PFSK-1 (cell line): ENCODE measurements at regions not wholly inside any gene's neighbourhood (a gene's known extent, or its start where the extent isn't known, plus 50 kb on each side); places are given as distances from the start of the nearest gene placed in this dataset.

ENCODE experiments used
- FOXP2 ChIP-seq: optimal IDR thresholded peaks from 2 replicates; pipeline ENCODE3; 2011; ENCODE audit warnings: borderline replicate concordance, control low read depth, inconsistent platforms; ENCODE audit not compliant: insufficient read depth; ENCODE audit errors: extremely low read length, extremely low read depth
- POLR2AphosphoS5 ChIP-seq: IDR thresholded peaks from 2 replicates; pipeline ENCODE4 v1.6.1; 2012; ENCODE audit warnings: low read depth, mild to moderate bottlenecking, control low read depth, low read length, moderate library complexity
- REST ChIP-seq, 2 experiments: IDR thresholded peaks; 2 replicates each; pipeline versions ENCODE4 v1.6.1 to v1.8.0; 2011 to 2012; ENCODE audit warnings: low read depth in 2 of 2, low read length in 2 of 2, control low read depth in 1 of 2, inconsistent platforms in 1 of 2, mild to moderate bottlenecking in 1 of 2, moderate library complexity in 1 of 2; ENCODE audit not compliant: insufficient read depth in 1 of 2
- SIN3A ChIP-seq: IDR thresholded peaks from 2 replicates; pipeline ENCODE4 v1.6.1; 2012; ENCODE audit warnings: mild to moderate bottlenecking, low read length, moderate library complexity, borderline replicate concordance; ENCODE audit not compliant: insufficient read depth
- TAF1 ChIP-seq: IDR thresholded peaks from 2 replicates; pipeline ENCODE4 v1.6.1; 2012; ENCODE audit warnings: low read length, control low read depth, borderline replicate concordance; ENCODE audit not compliant: insufficient read depth

- no peak for TF ChIP-seq FOXP2
- TF ChIP-seq REST (IDR thresholded peaks at IDR 0.05; ENCODE audit: insufficient read depth in 1 of 2, low read depth in 2 of 2, low read length in 2 of 2): peak; percentile 69 to 91
- no peak for TF ChIP-seq TAF1
- TF ChIP-seq POLR2AphosphoS5: no peak
These were observed 72.4 kb upstream of the IFNAR2 start for GRCh38 chr21:33157303-33157702.

GRCh38 chr21:33158654-33159053 is 71.1 kb upstream of the IFNAR2 start:
- TF ChIP-seq SIN3A (no peak), POLR2AphosphoS5 (no peak), REST (IDR thresholded peaks at IDR 0.05; ENCODE audit: insufficient read depth in 1 of 2, low read depth in 2 of 2, low read length in 2 of 2) (no peak), FOXP2 (no peak), TAF1 (no peak)

GRCh38 chr21:33162436-33162951 is 67.2 kb upstream of the IFNAR2 start:
- TF ChIP-seq POLR2AphosphoS5 (no peak), REST (IDR thresholded peaks at IDR 0.05; ENCODE audit: insufficient read depth in 1 of 2, low read depth in 2 of 2, low read length in 2 of 2) (no peak), FOXP2 (no peak), SIN3A (no peak), TAF1 (no peak)

- TF ChIP-seq POLR2AphosphoS5: no peak
- no peak for TF ChIP-seq FOXP2
- no peak for TF ChIP-seq SIN3A
- TF ChIP-seq TAF1: no peak
- no peak for TF ChIP-seq REST (IDR thresholded peaks at IDR 0.05; ENCODE audit: insufficient read depth in 1 of 2, low read depth in 2 of 2, low read length in 2 of 2)
These were observed 60.9 kb upstream of the IFNAR2 start for GRCh38 chr21:33168886-33169285.

- no peak for TF ChIP-seq TAF1
- TF ChIP-seq POLR2AphosphoS5: no peak
- no peak for TF ChIP-seq SIN3A
- no peak for TF ChIP-seq REST (IDR thresholded peaks at IDR 0.05; ENCODE audit: insufficient read depth in 1 of 2, low read depth in 2 of 2, low read length in 2 of 2)
- no peak for TF ChIP-seq FOXP2
These were observed 60.4 kb upstream of the IFNAR2 start for GRCh38 chr21:33169359-33169758.
